ENCODE measurements at regions not wholly inside any gene's neighbourhood (a gene's known extent, or its start where the extent isn't known, plus 50 kb on each side); places are given as distances from the start of the nearest gene placed in this dataset.

GRCh38 chr3:88231207-88231606, 81.4 kb downstream of the C3orf38 start:
- no peak overlapping the region for H3K4me3 ChIP-seq
- no peaks in the 10 kb centered on the region for H3K4me1 ChIP-seq
- no peaks in the 10 kb centered on the region for H3K9me3 ChIP-seq
- H3K27me3 ChIP-seq: no peaks in the 10 kb centered on the region
- H3K36me3 ChIP-seq: no peaks in the 10 kb centered on the region
- ATAC-seq (ENCODE audit: low FRiP score in 2 of 2): no peak
- no peak for DNase-seq
- no peak overlapping the region for H3K27ac ChIP-seq
- no peak for TF ChIP-seq POLR2A (IDR thresholded peaks at IDR 0.05)
- WGBS, 2 donors: 68 to 81% methylated on average over 4 of the region's 4 CpGs

- Histone ChIP-seq H3K36me3 (no peaks in the 10 kb centered on the region), H3K4me3 (no peak overlapping the region), H3K4me1 (no peaks in the 10 kb centered on the region), H3K27me3 (no peaks in the 10 kb centered on the region), H3K9me3 (no peaks in the 10 kb centered on the region), H3K27ac (no peak overlapping the region)
- WGBS, 2 donors: 52 to 55% methylated on average over 1 of the region's 1 CpG
- TF ChIP-seq CTCF (IDR thresholded peaks at IDR 0.05) (no peak), POLR2A (IDR thresholded peaks at IDR 0.05) (no peak), POLR2AphosphoS5 (IDR thresholded peaks at IDR 0.05) (no peak)
- no peak for ATAC-seq (ENCODE audit: low FRiP score in 2 of 2)
- no peak for DNase-seq
Measured at GRCh38 chr3:88231632-88232031, 81.9 kb downstream of the C3orf38 start.

DNA sequence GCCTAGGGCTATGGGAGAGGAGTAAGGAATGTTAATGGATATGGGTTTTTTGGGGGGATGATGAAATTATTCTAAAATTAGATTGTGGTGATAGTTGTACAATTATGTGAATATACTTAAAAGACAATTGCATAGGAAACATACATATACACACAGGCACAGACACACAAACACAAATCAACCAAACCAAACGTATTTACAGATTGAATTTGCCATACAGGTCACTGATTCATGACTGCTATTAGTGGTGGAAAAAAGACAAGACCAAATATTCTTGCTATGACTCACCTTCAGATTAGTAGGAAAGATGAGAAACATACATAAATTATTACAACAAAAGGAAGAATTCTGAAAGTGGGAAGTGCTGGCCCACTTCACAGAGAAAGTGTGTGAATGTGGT, 85.3 kb downstream of the C3orf38 start:
- DNase-seq (no peak), ATAC-seq (ENCODE audit: low FRiP score in 2 of 2) (no peak)
- WGBS, 2 donors: 0 to 28% methylated on average over 1 of the region's 1 CpG
- no peak overlapping the region for H3K27ac ChIP-seq
- H3K36me3 ChIP-seq: no peaks in the 10 kb centered on the region
- TF ChIP-seq POLR2AphosphoS5 (IDR thresholded peaks at IDR 0.05) (no peak), EP300 (IDR thresholded peaks at IDR 0.05) (no peak), POLR2A (IDR thresholded peaks at IDR 0.05) (no peak), CTCF (IDR thresholded peaks at IDR 0.05) (no peak)
- H3K4me1 ChIP-seq: no peaks in the 10 kb centered on the region
- H3K9me3 ChIP-seq: no peaks in the 10 kb centered on the region
- H3K27me3 ChIP-seq: no peaks in the 10 kb centered on the region
- no peak overlapping the region for H3K4me3 ChIP-seq

GRCh38 chr3:88239870-88240269, 90.1 kb downstream of the C3orf38 start:
- Histone ChIP-seq H3K27me3 (no peaks in the 10 kb centered on the region), H3K4me3 (no peak overlapping the region), H3K9me3 (peaks cover 0 to 6% (median 0%) of the 10 kb centered on the region in 4 donors), H3K27ac (no peak overlapping the region), H3K4me1 (no peaks in the 10 kb centered on the region), H3K36me3 (no peaks in the 10 kb centered on the region)
- ATAC-seq (ENCODE audit: low FRiP score in 2 of 2) (no peak), DNase-seq (no peak)
- no peak for TF ChIP-seq POLR2A (IDR thresholded peaks at IDR 0.05)
- no peak for TF ChIP-seq EP300 (IDR thresholded peaks at IDR 0.05)
- TF ChIP-seq CTCF (IDR thresholded peaks at IDR 0.05): no peak
- no peak for TF ChIP-seq POLR2AphosphoS5 (IDR thresholded peaks at IDR 0.05)
- 92 to 93% methylated on average over 4 of the region's 4 CpGs for WGBS, 2 donors

- Histone ChIP-seq H3K4me3 (no peak overlapping the region), H3K36me3 (no peaks in the 10 kb centered on the region), H3K27me3 (no peaks in the 10 kb centered on the region), H3K9me3 (peaks cover 0 to 6% (median 0%) of the 10 kb centered on the region in 4 donors), H3K27ac (no peak overlapping the region), H3K4me1 (no peaks in the 10 kb centered on the region)
- TF ChIP-seq EP300 (IDR thresholded peaks at IDR 0.05) (no peak), POLR2A (IDR thresholded peaks at IDR 0.05) (no peak), CTCF (IDR thresholded peaks at IDR 0.05) (no peak), POLR2AphosphoS5 (IDR thresholded peaks at IDR 0.05) (no peak)
- ATAC-seq (ENCODE audit: low FRiP score in 2 of 2) (no peak), DNase-seq (no peak)
Measured at GRCh38 chr3:88248658-88249057, 98.9 kb downstream of the C3orf38 start.

All from upper lobe of left lung (tissue), 6 donors.